ENCODE measurements at regions not wholly inside any gene's neighbourhood (a gene's known extent, or its start where the extent isn't known, plus 50 kb on each side); places are given as distances from the start of the nearest gene placed in this dataset.

DNA sequence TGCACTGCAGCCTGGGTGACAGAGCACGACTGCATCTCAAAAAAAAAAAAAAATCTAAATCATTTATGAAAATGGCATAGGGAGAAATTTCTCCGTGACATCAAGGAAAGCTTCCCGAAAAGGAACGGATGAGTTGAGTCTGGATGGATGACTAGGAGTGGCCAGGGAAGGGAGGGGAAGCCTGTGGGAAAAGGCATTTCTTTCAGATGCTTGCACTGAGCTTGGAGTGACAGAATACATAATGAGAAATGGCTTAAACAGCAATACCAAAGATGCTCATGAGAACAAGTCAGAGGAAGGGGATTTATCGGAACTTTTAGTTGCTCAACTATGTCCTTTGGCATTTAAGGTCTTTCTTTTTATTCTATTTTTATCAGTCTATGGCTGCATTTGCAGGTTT lies 1369.2 kb upstream of the TMEM132C start:
- Histone ChIP-seq H3K27ac (no peak overlapping the region), H3K4me1 (replicated peaks in 1 of 2) (no peaks in the 10 kb centered on the region), H3K9me3 (replicated peaks in 1 of 3) (no peaks in the 10 kb centered on the region), H3K4me3 (no peak overlapping the region), H3K36me3 (replicated peaks in 1 of 2) (no peaks in the 10 kb centered on the region), H3K27me3 (no peaks in the 10 kb centered on the region)
- TF ChIP-seq, protein P1, sequence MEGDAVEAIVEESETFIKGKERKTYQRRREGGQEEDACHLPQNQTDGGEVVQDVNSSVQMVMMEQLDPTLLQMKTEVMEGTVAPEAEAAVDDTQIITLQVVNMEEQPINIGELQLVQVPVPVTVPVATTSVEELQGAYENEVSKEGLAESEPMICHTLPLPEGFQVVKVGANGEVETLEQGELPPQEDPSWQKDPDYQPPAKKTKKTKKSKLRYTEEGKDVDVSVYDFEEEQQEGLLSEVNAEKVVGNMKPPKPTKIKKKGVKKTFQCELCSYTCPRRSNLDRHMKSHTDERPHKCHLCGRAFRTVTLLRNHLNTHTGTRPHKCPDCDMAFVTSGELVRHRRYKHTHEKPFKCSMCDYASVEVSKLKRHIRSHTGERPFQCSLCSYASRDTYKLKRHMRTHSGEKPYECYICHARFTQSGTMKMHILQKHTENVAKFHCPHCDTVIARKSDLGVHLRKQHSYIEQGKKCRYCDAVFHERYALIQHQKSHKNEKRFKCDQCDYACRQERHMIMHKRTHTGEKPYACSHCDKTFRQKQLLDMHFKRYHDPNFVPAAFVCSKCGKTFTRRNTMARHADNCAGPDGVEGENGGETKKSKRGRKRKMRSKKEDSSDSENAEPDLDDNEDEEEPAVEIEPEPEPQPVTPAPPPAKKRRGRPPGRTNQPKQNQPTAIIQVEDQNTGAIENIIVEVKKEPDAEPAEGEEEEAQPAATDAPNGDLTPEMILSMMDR (IDR thresholded peaks at IDR 0.05) = no peak
- TF ChIP-seq POLR2A (IDR thresholded peaks at IDR 0.05) = no peak
- intact Hi-C loops (cut with DNase I) = no loop called here
- no peak for DNase-seq
- 78 to 87% (median 83%) methylated on average over 5 of the region's 5 CpGs for WGBS, 4 donors

DNA sequence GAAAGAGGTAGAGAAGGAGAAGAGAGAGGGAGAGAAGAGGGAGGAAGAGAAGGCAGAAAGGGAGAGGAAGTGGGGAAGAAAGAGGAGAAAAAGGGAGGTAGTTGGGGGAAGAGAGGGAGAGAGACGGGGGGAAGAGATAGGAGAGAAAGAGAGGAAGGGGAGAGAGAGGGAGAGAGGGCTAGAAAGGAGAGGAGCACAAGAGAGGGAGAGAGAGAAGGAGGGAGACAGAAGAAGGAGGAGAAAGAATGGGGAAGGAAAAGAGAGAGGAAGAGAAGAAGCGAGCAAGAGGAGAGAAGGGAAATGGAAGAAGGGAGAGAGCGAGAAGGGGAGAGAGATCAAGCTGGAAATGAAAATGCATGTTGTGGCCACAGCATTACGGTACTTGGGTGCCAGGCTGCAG lies 1368.4 kb upstream of the TMEM132C start:
- no peak overlapping the region for H3K4me3 ChIP-seq
- H3K4me1 ChIP-seq (replicated peaks in 1 of 2) = no peaks in the 10 kb centered on the region
- no peak overlapping the region for H3K27ac ChIP-seq
- DNase-seq = no peak
- no peaks in the 10 kb centered on the region for H3K9me3 ChIP-seq (replicated peaks in 1 of 3)
- H3K27me3 ChIP-seq = no peaks in the 10 kb centered on the region
- 70 to 83% (median 78%) methylated on average over 4 of the region's 4 CpGs for WGBS, 4 donors
- intact Hi-C loops (cut with DNase I) = no loop called here
- H3K36me3 ChIP-seq (replicated peaks in 1 of 2) = no peaks in the 10 kb centered on the region
- TF ChIP-seq, protein P1 (IDR thresholded peaks at IDR 0.05) = no peak
- TF ChIP-seq POLR2A (IDR thresholded peaks at IDR 0.05) = no peak

DNA sequence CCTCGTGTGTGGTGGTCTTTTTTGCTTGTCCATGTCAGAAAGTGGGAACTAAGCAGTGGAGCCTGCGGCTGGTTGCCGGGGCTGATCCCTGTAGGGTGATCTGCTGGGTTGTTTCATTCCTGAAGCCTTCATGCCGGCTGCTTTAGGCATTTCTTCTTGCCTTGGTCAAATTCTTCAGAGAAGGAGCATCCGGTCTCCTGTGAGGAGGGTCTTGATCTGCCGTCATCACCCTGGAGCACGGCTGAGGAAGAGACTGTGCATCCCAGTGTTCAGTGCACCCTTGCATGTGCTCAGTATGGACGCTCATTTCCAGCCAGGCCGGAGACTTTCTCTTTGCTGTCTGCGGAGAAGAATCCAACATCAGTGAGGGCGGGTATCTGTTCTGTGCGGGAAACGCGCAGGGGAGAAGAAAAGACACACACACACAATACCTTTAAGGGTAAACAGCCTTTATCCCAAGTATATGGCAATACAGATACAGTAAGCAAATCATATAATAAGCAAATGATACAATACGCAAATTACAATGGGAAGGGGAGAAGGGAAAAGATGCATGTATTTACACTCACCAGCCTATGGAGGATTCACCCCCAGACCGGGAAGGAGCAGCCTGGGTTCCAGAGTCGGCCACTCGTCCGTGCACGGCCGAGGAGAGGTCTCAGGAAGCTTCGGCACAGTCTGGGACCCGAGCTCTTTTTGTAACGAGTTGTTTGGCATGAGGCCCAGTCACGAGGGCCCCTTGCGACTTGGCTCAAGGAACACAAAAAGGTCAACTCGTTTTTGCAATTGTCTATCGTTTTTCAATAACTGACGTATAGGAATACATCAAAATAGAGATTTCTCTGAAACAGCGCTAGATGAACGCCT lies 1366.8 kb upstream of the TMEM132C start:
- TF ChIP-seq POLR2A (IDR thresholded peaks at IDR 0.05) = no peak
- TF ChIP-seq, protein P1 (IDR thresholded peaks at IDR 0.05) = no peak
- 73 to 84% (median 76%) methylated on average over 28 to 31 of the region's 31 CpGs for WGBS, 4 donors

DNA sequence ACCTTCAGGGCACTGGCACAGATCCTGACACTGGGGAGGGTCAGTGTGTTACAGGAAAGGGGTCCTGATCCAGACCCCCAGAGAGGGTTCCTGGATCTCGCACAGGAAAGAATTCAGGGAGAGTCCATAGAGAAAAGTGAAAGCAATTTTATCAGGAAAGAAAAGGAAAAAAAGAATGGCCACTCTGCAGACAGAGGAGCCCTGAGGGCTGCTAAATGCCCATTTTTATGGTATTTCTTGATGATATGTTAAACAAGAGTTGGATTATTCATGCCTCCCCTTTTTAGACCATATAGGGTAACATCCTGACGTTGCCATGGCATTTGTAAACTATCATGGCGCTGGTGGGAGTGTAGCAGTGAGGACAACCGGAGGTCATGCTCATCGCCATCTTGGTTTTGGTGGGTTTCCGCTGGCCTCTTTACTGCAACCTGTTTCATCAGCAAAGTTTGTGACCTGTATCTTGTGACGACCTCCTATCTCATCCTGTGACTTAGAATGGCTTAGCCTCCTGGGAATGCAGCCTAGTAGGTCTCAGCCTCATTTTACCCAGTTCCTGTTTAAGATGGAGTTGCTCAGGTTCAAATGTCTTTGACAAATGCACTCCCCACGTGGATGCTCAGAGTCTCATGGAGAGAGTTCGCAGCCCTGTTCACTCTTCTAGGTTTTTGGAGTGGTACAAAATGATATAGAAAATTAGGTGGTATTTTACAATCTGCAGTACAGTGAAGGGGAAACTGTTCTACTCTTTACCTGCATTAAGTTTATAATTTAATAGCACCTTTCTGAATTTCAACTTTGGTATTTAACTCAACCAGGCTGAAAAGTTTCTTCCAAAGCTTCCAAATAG lies 1363.7 kb upstream of the TMEM132C start:
- no peak for DNase-seq
- Histone ChIP-seq H3K36me3 (replicated peaks in 1 of 2) (no peaks in the 10 kb centered on the region), H3K9me3 (replicated peaks in 1 of 3) (no peaks in the 10 kb centered on the region), H3K27me3 (no peaks in the 10 kb centered on the region), H3K4me1 (replicated peaks in 1 of 2) (no peaks in the 10 kb centered on the region), H3K4me3 (no peak overlapping the region), H3K27ac (no peak overlapping the region)
- intact Hi-C loops (cut with DNase I) = no loop called here
- TF ChIP-seq POLR2A (IDR thresholded peaks at IDR 0.05) = no peak
- TF ChIP-seq, protein P1 (IDR thresholded peaks at IDR 0.05) = no peak
- WGBS, 4 donors = 72 to 81% (median 74%) methylated on average over 9 of the region's 9 CpGs

More for the DNA sequence above, 1366.8 kb upstream of the TMEM132C start:
- Histone ChIP-seq H3K4me1 (replicated peaks in 1 of 2) (no peaks in the 10 kb centered on the region), H3K36me3 (replicated peaks in 1 of 2) (no peaks in the 10 kb centered on the region), H3K27me3 (no peaks in the 10 kb centered on the region), H3K4me3 (no peak overlapping the region), H3K27ac (no peak overlapping the region), H3K9me3 (replicated peaks in 1 of 3) (no peaks in the 10 kb centered on the region)
- intact Hi-C loops (cut with DNase I) = no loop called here
- DNase-seq = no peak

Measured in adrenal gland (tissue), 9 donors.